Activated naive CD8-positive, alpha-beta T cell treated with anti-CD3 and anti-CD28 coated beads, Interleukin-2, amount 50 U/mL, for 24 hours (primary cell): ENCODE measurements at regions not wholly inside any gene's neighbourhood (a gene's known extent, or its start where the extent isn't known, plus 50 kb on each side); places are given as distances from the start of the nearest gene placed in this dataset.
A peak's percentile ranks its signal among the peaks of the same experiment; 100 is the strongest.

Source experiments
- ATAC-seq: fragments of 150-1000 bp; cut with Tn5 transposase; one replicate; pipeline ENCODE4 v1.10.0; 2021
- DNase-seq: peaks from one replicate; pipeline ENCODE4 v3.0.0; 2021
- H3K27ac Mint-ChIP-seq: one replicate; pipeline ENCODE4 v1.8.0; 2021; ENCODE audit warnings: mild to moderate bottlenecking, mixed read lengths
- H3K27me3 Mint-ChIP-seq: one replicate; pipeline ENCODE4 v1.8.0; 2021; ENCODE audit warnings: mixed read lengths
- H3K36me3 Mint-ChIP-seq: one replicate; pipeline ENCODE4 v1.8.0; 2021; ENCODE audit warnings: low read depth, mixed read lengths
- H3K4me1 Mint-ChIP-seq: one replicate; pipeline ENCODE4 v1.8.0; 2021; ENCODE audit warnings: mixed read lengths
- H3K4me3 Mint-ChIP-seq: one replicate; pipeline ENCODE4 v1.8.0; 2021; ENCODE audit warnings: mild to moderate bottlenecking, moderate library complexity, mixed read lengths
- H3K9me3 Mint-ChIP-seq: one replicate; pipeline ENCODE4 v1.8.0; 2021; ENCODE audit warnings: mixed read lengths

DNA sequence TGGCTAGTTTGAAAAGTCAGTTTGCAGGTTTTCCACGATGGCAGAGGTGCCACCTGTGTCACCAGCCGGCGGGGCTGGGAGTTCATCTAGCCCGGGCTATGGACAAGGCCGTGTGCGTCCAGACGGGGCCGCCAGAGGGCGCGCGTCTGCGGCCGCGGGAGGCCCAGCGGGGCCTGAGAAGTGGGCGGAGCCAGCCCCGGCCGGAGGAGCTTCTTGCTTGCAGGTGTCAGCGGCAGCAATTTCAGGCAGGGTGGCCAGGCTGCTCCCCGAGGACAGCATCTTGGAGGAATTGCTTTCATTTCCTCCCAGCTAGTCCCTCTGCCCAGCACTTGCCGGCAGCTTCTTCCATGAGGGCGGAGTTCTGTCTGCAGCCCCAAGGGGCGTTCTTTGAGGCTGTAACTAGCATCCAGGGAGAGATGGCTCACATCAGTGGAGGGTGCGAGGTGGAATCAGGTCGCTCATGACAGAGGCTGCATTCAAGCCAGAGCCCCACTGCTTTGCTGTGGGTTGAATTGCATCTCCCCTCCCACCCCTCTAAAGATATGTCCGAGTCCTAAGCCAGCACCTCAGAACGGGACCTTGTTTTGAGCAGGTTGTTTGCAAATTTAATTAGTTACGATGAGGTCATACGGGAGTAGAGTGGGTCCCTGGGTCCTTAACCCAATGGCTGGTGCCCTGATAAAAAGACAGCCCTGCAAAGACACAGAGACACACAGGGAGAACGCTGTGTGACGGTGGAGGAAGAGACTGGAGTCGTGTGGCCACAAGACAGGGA is 85.9 kb upstream of the MKI67 start:
- H3K4me3 Mint-ChIP-seq = peak overlapping the region; percentile 69
- H3K9me3 Mint-ChIP-seq = no peaks in the 10 kb centered on the region
- H3K4me1 Mint-ChIP-seq = peaks cover 20% of the 10 kb centered on the region
- no peaks in the 10 kb centered on the region for H3K27me3 Mint-ChIP-seq
- ATAC-seq (peak; percentile 75), DNase-seq (peak; percentile 89)
- H3K36me3 Mint-ChIP-seq = no peaks in the 10 kb centered on the region
- H3K27ac Mint-ChIP-seq = no peak overlapping the region

GRCh38 chr10:128213156-128213555 is 86.9 kb upstream of the MKI67 start:
- Mint-ChIP-seq H3K9me3 (no peaks in the 10 kb centered on the region), H3K4me1 (peaks cover 22% of the 10 kb centered on the region), H3K27ac (no peak overlapping the region), H3K27me3 (no peaks in the 10 kb centered on the region), H3K4me3 (no peak overlapping the region), H3K36me3 (no peaks in the 10 kb centered on the region)
- DNase-seq (no peak), ATAC-seq (no peak)

DNA sequence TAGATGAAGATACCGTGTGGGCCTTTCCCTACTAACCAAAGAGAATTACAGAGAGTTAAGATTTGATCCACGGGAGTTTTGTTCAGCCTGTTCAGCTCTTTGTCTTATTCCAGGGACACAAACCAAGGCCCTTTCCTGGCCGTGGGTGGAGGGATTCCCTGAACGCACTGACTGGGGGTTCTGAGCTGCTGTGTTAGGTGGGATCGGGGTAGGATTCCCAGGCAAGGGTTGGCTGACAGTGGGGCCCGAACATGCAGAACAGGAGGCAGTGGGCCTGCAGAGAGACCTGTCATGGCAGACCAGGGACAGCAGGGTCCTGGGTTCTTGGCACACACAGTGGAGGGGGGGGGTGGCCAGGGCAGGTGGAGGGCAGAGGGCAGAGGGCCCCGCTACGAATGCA is 89.5 kb upstream of the MKI67 start:
- H3K27me3 Mint-ChIP-seq = no peaks in the 10 kb centered on the region
- no peaks in the 10 kb centered on the region for H3K36me3 Mint-ChIP-seq
- H3K9me3 Mint-ChIP-seq = no peaks in the 10 kb centered on the region
- H3K27ac Mint-ChIP-seq = no peak overlapping the region
- peaks cover 16% of the 10 kb centered on the region for H3K4me1 Mint-ChIP-seq
- no peak overlapping the region for H3K4me3 Mint-ChIP-seq
- DNase-seq (no peak), ATAC-seq (no peak)

- Mint-ChIP-seq H3K9me3 (no peaks in the 10 kb centered on the region), H3K36me3 (no peaks in the 10 kb centered on the region), H3K27me3 (peaks cover 3% of the 10 kb centered on the region), H3K27ac (no peak overlapping the region), H3K4me1 (peaks cover 18% of the 10 kb centered on the region), H3K4me3 (no peak overlapping the region)
- no peak for DNase-seq
- ATAC-seq = no peak
These were observed 90.9 kb upstream of the MKI67 start for GRCh38 chr10:128217136-128217535.

DNA sequence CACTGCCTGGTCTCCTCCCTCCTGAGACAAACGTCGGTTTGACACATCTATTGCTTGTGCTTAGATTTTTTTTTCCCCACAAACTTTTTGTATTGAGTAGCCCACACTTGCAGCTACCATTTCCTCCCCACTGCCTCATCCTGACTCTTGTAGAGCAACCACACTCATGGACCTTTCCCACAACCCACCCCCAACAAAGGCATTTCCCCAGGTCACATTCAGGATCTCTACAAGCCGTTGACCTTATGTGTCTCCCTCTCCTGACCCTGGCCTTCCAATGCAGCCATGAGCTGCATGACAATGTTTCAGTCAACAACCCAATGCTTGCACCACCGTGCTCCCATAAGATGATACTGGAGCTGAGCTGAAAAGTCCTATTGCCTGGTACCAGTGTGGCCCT is 91.9 kb upstream of the MKI67 start:
- H3K9me3 Mint-ChIP-seq = no peaks in the 10 kb centered on the region
- no peak for DNase-seq
- no peaks in the 10 kb centered on the region for H3K36me3 Mint-ChIP-seq
- peaks cover 4% of the 10 kb centered on the region for H3K27me3 Mint-ChIP-seq
- ATAC-seq = no peak
- no peak overlapping the region for H3K4me3 Mint-ChIP-seq
- no peak overlapping the region for H3K27ac Mint-ChIP-seq
- peaks cover 16% of the 10 kb centered on the region for H3K4me1 Mint-ChIP-seq

DNA sequence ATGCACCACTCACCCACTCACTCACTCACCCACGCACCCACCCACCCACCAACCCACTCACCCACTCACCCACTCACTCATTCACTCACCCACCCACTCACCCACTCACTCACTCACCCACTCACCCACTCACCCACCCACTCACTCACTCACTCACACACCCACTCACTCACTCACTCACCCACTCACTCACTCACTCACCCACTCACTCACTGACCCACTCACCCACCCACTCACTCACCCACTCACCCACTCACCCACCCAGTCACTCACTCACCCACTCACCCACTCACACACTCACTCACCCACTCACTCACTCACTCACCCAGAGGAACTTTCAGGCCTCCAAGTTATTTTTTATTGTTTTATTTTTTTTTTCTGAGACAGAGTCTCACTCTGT is 93.1 kb upstream of the MKI67 start:
- ATAC-seq (no peak), DNase-seq (no peak)
- Mint-ChIP-seq H3K27ac (no peak overlapping the region), H3K4me3 (no peak overlapping the region), H3K9me3 (no peaks in the 10 kb centered on the region), H3K27me3 (peaks cover 5% of the 10 kb centered on the region), H3K36me3 (no peaks in the 10 kb centered on the region), H3K4me1 (peaks cover 16% of the 10 kb centered on the region)

- DNase-seq (no peak), ATAC-seq (no peak)
- Mint-ChIP-seq H3K4me1 (peaks cover 16% of the 10 kb centered on the region), H3K9me3 (no peaks in the 10 kb centered on the region), H3K4me3 (no peak overlapping the region), H3K27me3 (peaks cover 5% of the 10 kb centered on the region), H3K27ac (peak overlapping the region; percentile 44), H3K36me3 (no peaks in the 10 kb centered on the region)
These were observed 93.8 kb upstream of the MKI67 start for GRCh38 chr10:128220021-128220420.

- no peaks in the 10 kb centered on the region for H3K9me3 Mint-ChIP-seq
- H3K36me3 Mint-ChIP-seq = no peaks in the 10 kb centered on the region
- H3K27me3 Mint-ChIP-seq = peaks cover 5% of the 10 kb centered on the region
- no peak overlapping the region for H3K27ac Mint-ChIP-seq
- ATAC-seq = no peak
- DNase-seq = no peak
- peaks cover 16% of the 10 kb centered on the region for H3K4me1 Mint-ChIP-seq
- no peak overlapping the region for H3K4me3 Mint-ChIP-seq
These were observed 94.9 kb upstream of the MKI67 start for GRCh38 chr10:128221117-128221516.

GRCh38 chr10:128221807-128222206 is 95.6 kb upstream of the MKI67 start:
- peaks cover 15% of the 10 kb centered on the region for H3K4me1 Mint-ChIP-seq
- H3K27ac Mint-ChIP-seq = no peak overlapping the region
- H3K27me3 Mint-ChIP-seq = peaks cover 5% of the 10 kb centered on the region
- no peaks in the 10 kb centered on the region for H3K9me3 Mint-ChIP-seq
- H3K36me3 Mint-ChIP-seq = no peaks in the 10 kb centered on the region
- no peak overlapping the region for H3K4me3 Mint-ChIP-seq
- ATAC-seq (no peak), DNase-seq (no peak)

- H3K27me3 Mint-ChIP-seq = peaks cover 5% of the 10 kb centered on the region
- ATAC-seq (no peak), DNase-seq (no peak)
- no peak overlapping the region for H3K4me3 Mint-ChIP-seq
- H3K36me3 Mint-ChIP-seq = no peaks in the 10 kb centered on the region
- no peaks in the 10 kb centered on the region for H3K9me3 Mint-ChIP-seq
- H3K27ac Mint-ChIP-seq = no peak overlapping the region
- H3K4me1 Mint-ChIP-seq = peaks cover 9% of the 10 kb centered on the region
These were observed 96.2 kb upstream of the MKI67 start for GRCh38 chr10:128222332-128222849.

GRCh38 chr10:128230401-128230800 is 104.2 kb upstream of the MKI67 start:
- ATAC-seq = no peak
- peaks cover 2% of the 10 kb centered on the region for H3K27me3 Mint-ChIP-seq
- no peak overlapping the region for H3K27ac Mint-ChIP-seq
- peaks cover 14% of the 10 kb centered on the region for H3K9me3 Mint-ChIP-seq
- H3K36me3 Mint-ChIP-seq = peaks cover 4% of the 10 kb centered on the region
- no peak overlapping the region for H3K4me3 Mint-ChIP-seq
- DNase-seq = no peak
- no peaks in the 10 kb centered on the region for H3K4me1 Mint-ChIP-seq

GRCh38 chr10:128233422-128233821 is 107.2 kb upstream of the MKI67 start:
- Mint-ChIP-seq H3K27me3 (peaks cover 2% of the 10 kb centered on the region), H3K4me1 (no peaks in the 10 kb centered on the region), H3K27ac (no peak overlapping the region), H3K9me3 (peaks cover 14% of the 10 kb centered on the region), H3K4me3 (no peak overlapping the region), H3K36me3 (peaks cover 4% of the 10 kb centered on the region)
- DNase-seq (no peak), ATAC-seq (no peak)

DNA sequence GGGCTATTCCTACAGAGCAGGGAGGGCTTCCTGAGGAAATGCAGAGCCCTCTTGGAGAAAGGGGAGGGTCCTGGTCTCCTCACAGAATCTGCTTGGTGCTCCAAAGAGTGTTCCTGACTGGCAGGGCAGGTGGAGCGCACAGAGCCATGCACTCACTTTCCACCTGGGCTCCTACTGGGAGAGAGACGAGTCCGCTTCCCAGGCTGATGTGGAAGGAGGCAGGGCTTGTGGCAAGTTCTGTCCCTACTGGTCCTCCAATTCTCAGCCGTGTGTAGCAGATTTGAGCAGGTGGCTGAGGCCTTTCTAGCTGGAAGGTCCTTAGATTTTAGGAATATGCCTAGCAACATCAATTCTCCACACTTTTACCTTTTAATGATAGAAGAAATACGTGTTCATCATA is 111.5 kb upstream of the MKI67 start:
- Mint-ChIP-seq H3K27ac (no peak overlapping the region), H3K9me3 (peaks cover 14% of the 10 kb centered on the region), H3K4me3 (no peak overlapping the region), H3K36me3 (peaks cover 4% of the 10 kb centered on the region), H3K27me3 (peaks cover 2% of the 10 kb centered on the region), H3K4me1 (no peaks in the 10 kb centered on the region)
- DNase-seq = no peak
- no peak for ATAC-seq

DNA sequence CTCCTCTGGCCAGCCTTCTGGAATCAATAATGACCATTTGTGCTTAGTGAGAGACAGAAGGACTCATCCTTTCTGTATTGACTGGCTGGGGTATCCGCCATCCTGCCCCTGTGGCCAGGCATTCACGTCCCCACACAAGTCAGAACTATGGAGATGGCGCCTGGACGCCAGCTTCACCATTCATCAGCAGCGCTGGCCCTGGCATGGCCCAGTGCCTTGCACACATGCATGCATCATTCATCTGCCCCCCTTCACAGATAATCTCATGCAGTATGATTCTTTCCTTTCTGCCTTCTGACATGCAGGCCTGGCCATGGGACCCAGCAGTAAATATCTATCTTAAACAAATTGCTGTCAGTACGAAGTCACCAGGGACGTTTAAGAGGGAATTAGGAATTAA is 114.8 kb upstream of the MKI67 start:
- Mint-ChIP-seq H3K9me3 (no peaks in the 10 kb centered on the region), H3K27ac (no peak overlapping the region), H3K4me3 (no peak overlapping the region), H3K4me1 (no peaks in the 10 kb centered on the region), H3K27me3 (no peaks in the 10 kb centered on the region), H3K36me3 (no peaks in the 10 kb centered on the region)
- no peak for DNase-seq
- no peak for ATAC-seq

- no peaks in the 10 kb centered on the region for H3K27me3 Mint-ChIP-seq
- no peak for ATAC-seq
- DNase-seq = no peak
- H3K36me3 Mint-ChIP-seq = no peaks in the 10 kb centered on the region
- no peak overlapping the region for H3K4me3 Mint-ChIP-seq
- H3K4me1 Mint-ChIP-seq = no peaks in the 10 kb centered on the region
- H3K9me3 Mint-ChIP-seq = no peaks in the 10 kb centered on the region
- H3K27ac Mint-ChIP-seq = no peak overlapping the region
These were observed 116.4 kb upstream of the MKI67 start for GRCh38 chr10:128242641-128243040.

DNA sequence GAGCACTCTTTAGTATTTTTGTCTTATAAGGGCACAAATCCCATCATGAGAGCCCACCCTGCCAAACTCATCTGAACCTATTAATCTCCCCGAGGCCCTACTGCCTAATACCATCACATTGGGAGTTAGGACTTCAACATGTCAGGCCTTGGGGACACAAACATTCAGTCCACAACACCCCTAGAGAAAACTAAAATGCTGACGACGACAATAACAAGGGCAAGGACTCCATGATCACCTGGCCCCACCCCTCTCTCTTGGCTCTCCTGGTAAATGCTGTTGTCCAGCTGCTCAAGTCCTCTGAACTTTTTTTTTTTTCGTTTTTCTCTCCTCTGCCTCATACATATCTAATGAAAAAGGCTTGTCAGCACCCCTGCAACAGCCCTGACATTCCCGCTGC is 118.8 kb upstream of the MKI67 start:
- no peaks in the 10 kb centered on the region for H3K4me1 Mint-ChIP-seq
- no peaks in the 10 kb centered on the region for H3K27me3 Mint-ChIP-seq
- H3K4me3 Mint-ChIP-seq = no peak overlapping the region
- ATAC-seq = no peak
- H3K9me3 Mint-ChIP-seq = no peaks in the 10 kb centered on the region
- DNase-seq = no peak
- H3K27ac Mint-ChIP-seq = no peak overlapping the region
- H3K36me3 Mint-ChIP-seq = no peaks in the 10 kb centered on the region
